Calu3 (cell line): ENCODE measurements at regions not wholly inside any gene's neighbourhood (a gene's known extent, or its start where the extent isn't known, plus 50 kb on each side); places are given as distances from the start of the nearest gene placed in this dataset.

Experiments used
- BruUV-seq: library from RNA; stranded (reverse); fragments of 400-500 nt; replicated peaks from 2 replicates; lab custom pipeline; 2021; lab: Mats Ljungman, UMichigan
- CTCF ChIA-PET: fragments of 300-600 bp; sonication (Branson Sonifier 250); formaldehyde crosslinking; loops from one replicate; lab custom pipeline; 2022; ENCODE audit warnings: antibody characterized with exemption; lab: Charles Lee
- DNase-seq: peaks from one replicate; pipeline ENCODE4 v3.0.0; 2022
- H3K27ac Mint-ChIP-seq: one replicate; pipeline ENCODE4 v1.8.0; 2022; ENCODE audit warnings: mixed read lengths; ENCODE audit not compliant: unreplicated experiment
- H3K27me3 Mint-ChIP-seq: one replicate; pipeline ENCODE4 v1.8.0; 2022; ENCODE audit warnings: mixed read lengths; ENCODE audit not compliant: unreplicated experiment
- H3K36me3 Mint-ChIP-seq: one replicate; pipeline ENCODE4 v1.8.0; 2022; ENCODE audit warnings: mild to moderate bottlenecking, moderate library complexity, mixed read lengths; ENCODE audit not compliant: insufficient read depth, unreplicated experiment
- H3K4me1 Mint-ChIP-seq: one replicate; pipeline ENCODE4 v1.8.0; 2022; ENCODE audit warnings: mild to moderate bottlenecking, low read depth, mixed read lengths; ENCODE audit not compliant: unreplicated experiment
- H3K4me3 Mint-ChIP-seq: one replicate; pipeline ENCODE4 v1.8.0; 2022; ENCODE audit warnings: mild to moderate bottlenecking, low read depth, moderate library complexity, mixed read lengths; ENCODE audit not compliant: unreplicated experiment
- H3K9me3 Mint-ChIP-seq: one replicate; pipeline ENCODE4 v1.8.0; 2022; ENCODE audit warnings: low read depth, mixed read lengths; ENCODE audit not compliant: unreplicated experiment
- intact Hi-C: fragments of 100-400 bp; cut with micrococcal nuclease; formaldehyde crosslinking; loops from one replicate; pipeline ENCODE4 v1.10.0; 2022; ENCODE audit not compliant: unreplicated experiment
- TF ChIP-seq, protein P1 (sequence below): fragments of 200-600 bp; IDR thresholded peaks from one replicate; pipeline ENCODE4 v1.8.0; 2022; ENCODE audit warnings: antibody characterized with exemption; ENCODE audit not compliant: unreplicated experiment

DNA sequence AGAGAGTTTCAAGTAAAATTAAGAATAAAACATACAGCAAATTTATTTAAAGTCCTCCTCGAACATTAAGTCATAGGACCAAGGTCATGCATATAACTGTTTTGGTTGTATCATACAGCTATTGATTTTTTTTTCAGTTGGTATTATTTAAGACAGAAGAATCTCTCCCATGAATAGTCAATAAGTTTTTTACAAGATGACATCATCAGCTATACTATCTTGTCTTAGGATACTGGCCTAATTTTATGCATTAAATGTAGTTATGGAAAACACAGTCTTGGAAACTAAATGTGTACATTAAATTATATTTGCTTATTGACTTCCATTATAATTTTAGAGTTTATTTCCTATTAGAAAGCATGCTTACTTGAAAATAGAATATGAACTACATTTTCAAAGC lies 755.9 kb downstream of the PCDH19 start:
- Mint-ChIP-seq H3K4me3 (no peak overlapping the region), H3K36me3 (no peaks in the 10 kb centered on the region), H3K27ac (no peak overlapping the region), H3K27me3 (no peaks in the 10 kb centered on the region), H3K4me1 (no peaks in the 10 kb centered on the region), H3K9me3 (no peaks in the 10 kb centered on the region)
- DNase-seq = no peak
- CTCF ChIA-PET = no interaction called here
- no TSS peak for BruUV-seq
- intact Hi-C loops = no loop called here
- TF ChIP-seq, protein P1, sequence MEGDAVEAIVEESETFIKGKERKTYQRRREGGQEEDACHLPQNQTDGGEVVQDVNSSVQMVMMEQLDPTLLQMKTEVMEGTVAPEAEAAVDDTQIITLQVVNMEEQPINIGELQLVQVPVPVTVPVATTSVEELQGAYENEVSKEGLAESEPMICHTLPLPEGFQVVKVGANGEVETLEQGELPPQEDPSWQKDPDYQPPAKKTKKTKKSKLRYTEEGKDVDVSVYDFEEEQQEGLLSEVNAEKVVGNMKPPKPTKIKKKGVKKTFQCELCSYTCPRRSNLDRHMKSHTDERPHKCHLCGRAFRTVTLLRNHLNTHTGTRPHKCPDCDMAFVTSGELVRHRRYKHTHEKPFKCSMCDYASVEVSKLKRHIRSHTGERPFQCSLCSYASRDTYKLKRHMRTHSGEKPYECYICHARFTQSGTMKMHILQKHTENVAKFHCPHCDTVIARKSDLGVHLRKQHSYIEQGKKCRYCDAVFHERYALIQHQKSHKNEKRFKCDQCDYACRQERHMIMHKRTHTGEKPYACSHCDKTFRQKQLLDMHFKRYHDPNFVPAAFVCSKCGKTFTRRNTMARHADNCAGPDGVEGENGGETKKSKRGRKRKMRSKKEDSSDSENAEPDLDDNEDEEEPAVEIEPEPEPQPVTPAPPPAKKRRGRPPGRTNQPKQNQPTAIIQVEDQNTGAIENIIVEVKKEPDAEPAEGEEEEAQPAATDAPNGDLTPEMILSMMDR = no peak

DNA sequence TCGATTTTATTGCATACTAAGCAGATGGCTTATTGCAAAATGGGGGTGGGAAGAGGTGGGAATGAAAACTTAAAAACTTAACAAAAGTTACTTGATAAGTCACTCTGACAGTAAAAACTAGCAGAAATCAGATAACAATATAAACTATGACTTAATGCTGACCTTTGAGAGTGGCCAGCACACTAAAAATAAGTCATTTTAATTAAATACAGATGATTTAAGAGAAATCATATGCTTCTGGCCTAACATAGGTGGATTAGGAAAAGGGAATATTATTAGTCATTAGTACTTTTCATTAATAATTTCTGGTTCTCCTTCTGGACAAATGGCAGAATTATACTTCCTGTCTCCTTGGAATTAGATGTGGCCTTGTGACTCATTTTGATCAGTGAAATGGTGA lies 756.7 kb downstream of the PCDH19 start:
- Mint-ChIP-seq H3K4me3 (no peak overlapping the region), H3K27me3 (no peaks in the 10 kb centered on the region), H3K9me3 (no peaks in the 10 kb centered on the region), H3K36me3 (no peaks in the 10 kb centered on the region), H3K27ac (no peak overlapping the region), H3K4me1 (no peaks in the 10 kb centered on the region)
- no peak for DNase-seq
- no TSS peak for BruUV-seq
- CTCF ChIA-PET = no interaction called here
- TF ChIP-seq, protein P1 = no peak
- intact Hi-C loops = no loop called here

DNA sequence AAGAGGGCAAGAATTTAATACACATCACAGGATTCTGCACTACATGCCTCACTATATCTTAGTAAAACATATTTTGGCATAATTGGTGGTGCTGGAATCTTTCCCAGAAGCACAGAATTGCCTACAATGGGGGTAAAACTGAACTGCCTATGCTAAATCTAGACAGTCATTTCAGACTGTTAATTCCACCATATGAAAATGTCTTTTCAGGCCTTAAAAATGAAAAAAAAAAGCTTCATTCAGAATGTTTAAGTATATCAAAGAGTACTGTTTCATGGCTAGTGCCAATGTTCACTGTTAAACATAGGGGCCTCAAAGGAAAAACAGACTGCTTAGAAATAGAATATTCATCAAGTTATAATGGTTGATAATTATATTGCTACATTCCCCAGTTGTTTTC lies 797.0 kb downstream of the PCDH19 start:
- intact Hi-C loops = no loop called here
- CTCF ChIA-PET = no interaction called here
- TF ChIP-seq, protein P1 = no peak
- no peaks in the 10 kb centered on the region for H3K27me3 Mint-ChIP-seq
- no peaks in the 10 kb centered on the region for H3K4me1 Mint-ChIP-seq
- H3K4me3 Mint-ChIP-seq = no peak overlapping the region
- peaks cover 13% of the 10 kb centered on the region for H3K9me3 Mint-ChIP-seq
- DNase-seq = no peak
- no peak overlapping the region for H3K27ac Mint-ChIP-seq
- BruUV-seq = no TSS peak
- no peaks in the 10 kb centered on the region for H3K36me3 Mint-ChIP-seq

DNA sequence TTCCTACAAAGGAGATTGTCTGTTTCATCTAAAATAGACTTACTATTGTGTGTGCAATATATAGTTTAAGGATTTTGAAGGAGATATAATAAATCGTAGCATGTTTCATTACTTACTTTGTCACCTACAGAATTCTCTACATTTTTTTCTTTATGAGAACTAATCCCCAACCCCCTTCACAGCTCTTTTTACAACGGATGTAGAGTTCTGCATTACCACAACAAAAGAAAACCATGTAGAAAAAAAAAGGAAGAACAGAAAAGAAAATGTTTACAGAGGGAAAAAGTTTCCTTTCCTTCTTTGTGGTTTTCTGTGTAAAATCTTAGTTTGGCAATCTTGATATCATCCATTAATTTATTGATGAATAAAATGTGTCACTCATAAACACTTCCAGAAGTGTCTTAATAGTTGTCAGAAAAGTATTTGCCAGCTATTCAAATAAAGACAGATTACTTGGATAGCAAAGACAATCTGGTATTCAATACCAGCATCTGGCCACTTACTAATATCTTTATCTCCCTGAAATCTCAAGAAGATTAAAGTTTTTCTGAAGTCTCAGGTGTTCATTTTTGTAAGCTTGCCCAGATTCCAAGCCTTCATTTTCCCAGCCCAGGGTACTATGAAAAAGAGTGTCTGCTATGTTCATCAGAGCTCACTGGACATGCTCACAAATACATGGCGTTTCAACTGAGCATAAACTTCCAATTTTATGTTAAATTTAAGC lies 806.8 kb downstream of the PCDH19 start:
- Mint-ChIP-seq H3K27ac (no peak overlapping the region), H3K36me3 (no peaks in the 10 kb centered on the region), H3K27me3 (no peaks in the 10 kb centered on the region), H3K4me3 (no peak overlapping the region), H3K9me3 (peaks cover 5% of the 10 kb centered on the region), H3K4me1 (no peaks in the 10 kb centered on the region)
- no peak for DNase-seq
- BruUV-seq = no TSS peak
- intact Hi-C loops = no loop called here
- CTCF ChIA-PET = no interaction called here
- TF ChIP-seq, protein P1 = no peak
